Head of caudate nucleus (tissue), 42 donors: ENCODE measurements at regions not wholly inside any gene's neighbourhood (a gene's known extent, or its start where the extent isn't known, plus 50 kb on each side); places are given as distances from the start of the nearest gene placed in this dataset.

ENCODE experiments used
- DNase-seq, 42 donors: peaks; one replicate each; pipeline versions ENCODE4 v3.0.0 to v3.0.0-alpha.2; 2020 to 2021; ENCODE audit warnings: mixed read lengths in 7 of 42
- intact Hi-C: fragments of 100-400 bp; cut with DNase I; formaldehyde crosslinking; loops from one replicate; pipeline ENCODE4 v1.15.0; 2022

DNA sequence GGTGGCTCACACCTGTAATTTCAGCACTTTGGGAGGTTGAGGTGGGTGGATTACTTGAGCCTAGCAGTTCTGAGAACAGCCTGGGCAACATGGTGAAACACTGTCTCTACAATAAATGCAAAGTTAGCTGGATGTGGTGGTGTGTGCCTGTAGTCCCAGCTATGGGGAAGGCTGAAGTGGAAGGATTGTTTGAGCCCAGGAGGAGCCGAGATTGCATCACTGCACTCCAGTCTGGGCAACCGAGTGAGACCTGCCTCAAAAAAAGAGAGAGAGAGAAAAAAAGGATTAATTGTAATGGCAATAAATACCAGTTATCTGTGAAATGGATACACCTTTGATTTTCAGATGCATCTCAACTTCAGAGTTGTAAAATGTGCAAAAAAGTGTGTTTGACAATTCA lies 58.8 kb downstream of the SPRY1 start:
- intact Hi-C loops = no loop called here
- no peak for DNase-seq

DNA sequence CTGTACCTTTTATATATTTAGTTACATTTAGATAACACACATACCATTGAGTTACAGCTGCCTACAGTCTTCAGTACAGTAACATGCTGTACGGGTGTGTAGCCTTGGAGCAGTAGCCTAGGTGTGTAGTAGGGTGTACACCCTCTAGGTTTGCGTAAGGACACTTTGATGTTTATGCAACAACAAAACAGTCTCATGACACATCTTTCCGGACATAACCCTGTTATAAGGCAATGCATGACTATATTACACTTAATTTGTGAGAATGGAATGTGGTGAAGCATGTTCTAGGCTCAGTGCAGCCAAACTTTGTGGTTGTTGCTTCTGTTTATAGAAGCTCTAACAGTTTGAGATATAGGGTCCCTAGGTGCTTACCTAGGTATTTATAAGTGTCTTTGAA lies 65.4 kb downstream of the SPRY1 start:
- intact Hi-C loops = no loop called here
- DNase-seq = no peak

DNA sequence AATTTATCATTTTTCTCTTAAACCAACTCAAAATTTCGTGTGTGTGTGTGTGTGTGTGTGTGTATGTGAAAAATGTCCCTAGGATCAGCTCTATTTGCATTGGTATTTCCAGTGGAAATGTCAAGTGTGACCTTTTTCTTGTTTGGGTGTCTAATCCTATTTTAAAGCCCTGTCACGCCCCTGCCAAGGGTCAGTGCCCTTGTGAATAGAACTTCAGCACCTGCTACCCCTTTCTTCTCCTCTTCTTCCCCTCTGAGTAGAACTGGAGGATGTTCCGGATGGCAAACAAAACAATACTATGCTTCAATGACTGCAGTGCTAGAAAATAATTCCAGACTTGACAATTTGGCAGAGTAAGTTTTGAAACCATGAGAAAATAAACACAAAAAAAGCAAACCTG lies 67.3 kb downstream of the SPRY1 start:
- intact Hi-C loops = no loop called here
- DNase-seq = no peak

DNA sequence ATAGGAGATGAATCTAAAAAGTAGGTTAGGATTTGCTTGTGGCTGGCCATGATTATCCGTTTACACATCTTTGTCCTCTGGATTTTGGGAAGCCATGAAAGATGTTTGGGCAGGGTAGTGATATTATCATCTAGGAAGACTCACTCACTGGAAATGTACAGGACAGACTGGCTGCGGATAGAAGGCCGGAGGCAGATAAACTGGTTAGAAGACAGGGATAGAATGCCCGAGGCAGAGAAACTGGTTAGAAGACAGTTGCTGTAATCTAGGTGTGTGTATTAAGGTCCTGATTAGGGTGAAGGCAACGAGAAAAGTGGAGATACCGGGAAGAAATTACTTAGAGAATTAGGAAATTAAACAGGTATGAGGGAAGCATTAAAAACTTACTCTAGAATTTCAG lies 68.8 kb downstream of the SPRY1 start:
- intact Hi-C loops = no loop called here
- DNase-seq = no peak

DNA sequence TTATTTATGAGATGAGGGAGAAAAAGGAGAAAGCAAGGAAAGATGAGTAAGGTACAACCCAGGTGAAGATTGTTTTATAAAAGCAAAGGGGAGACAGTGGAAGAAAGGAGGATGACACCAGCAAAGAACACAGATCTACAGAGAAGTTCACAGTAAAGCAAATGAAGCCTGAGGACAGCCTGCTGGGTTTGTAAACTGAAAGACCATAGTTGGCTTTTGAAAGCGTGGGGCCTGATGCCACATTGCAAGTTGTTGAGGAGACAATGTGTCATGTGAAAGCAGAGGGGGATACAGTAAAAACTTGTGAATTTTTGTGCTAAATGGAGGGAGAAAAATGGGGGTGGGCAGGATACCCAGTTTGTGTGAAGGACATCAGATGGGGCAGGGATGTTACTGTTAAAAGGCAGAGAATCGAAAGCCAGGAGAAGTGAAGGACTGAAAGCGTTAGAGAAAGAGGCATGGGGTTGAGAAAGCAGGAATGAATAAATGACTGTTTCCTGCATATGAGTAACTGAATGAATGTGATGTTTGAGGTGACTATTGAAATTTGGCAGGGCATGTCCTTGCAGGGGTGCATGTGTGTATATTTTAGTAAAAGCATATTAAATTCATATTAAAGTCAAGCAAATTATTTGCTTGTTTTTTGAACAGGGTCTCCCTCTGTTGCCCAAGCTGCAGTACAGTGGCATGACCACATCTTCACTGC lies 69.6 kb downstream of the SPRY1 start:
- intact Hi-C loops = no loop called here
- DNase-seq = no peak

DNA sequence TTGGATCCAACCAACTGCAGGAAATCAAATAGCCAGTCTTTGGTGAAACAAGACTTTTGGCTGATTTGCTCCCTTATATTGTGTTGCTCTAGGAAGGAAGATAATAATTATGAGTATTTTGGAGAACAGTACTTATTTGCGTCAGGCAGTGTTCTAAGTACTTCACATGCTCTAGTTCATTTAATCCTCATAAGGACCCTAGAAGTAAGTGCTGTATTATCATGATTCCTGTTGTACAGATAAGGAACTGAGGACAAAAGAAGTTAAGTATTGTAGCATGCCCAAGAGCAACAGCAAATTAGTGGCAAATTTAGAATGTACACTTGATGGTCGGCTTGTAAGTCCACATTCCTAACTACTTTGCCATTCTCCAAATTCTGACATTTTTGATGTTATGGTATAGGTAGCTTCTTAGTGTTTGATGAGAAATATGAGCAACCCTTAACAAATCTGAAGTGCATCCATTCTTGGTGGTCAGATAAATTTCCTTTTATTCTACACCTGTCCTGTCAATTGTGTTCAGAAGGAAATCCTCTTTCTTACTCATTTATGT lies 72.0 kb downstream of the SPRY1 start:
- intact Hi-C loops = no loop called here
- DNase-seq = no peak

DNA sequence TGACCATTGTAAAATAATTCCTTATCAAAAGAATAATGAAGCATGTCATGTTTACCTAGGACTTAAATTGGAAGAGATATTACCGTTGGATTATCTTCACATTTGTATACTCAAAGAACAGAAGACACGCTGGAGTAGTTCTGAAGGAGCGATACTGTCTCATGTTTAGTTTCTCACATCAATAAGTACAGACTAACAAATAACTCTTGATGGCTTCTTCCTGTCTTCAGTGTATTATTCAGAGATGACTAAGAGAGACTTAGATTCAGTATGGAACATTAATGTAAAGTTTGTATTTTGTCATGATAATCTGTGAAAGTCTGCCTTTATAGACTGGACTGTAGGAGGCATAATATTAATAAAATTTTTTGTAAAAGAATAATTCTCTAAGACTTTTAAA lies 72.7 kb downstream of the SPRY1 start:
- no peak for DNase-seq
- intact Hi-C loops = no loop called here

DNA sequence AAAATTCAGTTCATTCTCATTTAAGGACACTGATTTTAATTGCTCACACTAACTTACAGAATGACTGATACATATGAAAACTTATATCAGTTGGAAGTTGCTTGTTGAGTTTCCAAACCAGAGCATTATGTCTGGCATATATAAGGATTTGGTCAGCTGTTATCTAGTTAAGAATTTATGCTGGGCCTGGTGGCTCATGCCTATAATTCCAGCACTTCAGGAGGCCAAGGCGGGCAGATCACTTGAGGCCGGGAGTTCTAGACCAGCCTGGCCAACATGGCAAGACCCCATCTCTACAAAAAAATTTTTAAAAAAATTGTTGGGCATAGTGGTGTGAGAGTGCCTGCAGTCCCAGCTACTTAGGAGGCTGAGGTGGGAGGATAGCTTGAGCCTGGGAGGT lies 73.1 kb downstream of the SPRY1 start:
- intact Hi-C loops = no loop called here
- DNase-seq = no peak

DNA sequence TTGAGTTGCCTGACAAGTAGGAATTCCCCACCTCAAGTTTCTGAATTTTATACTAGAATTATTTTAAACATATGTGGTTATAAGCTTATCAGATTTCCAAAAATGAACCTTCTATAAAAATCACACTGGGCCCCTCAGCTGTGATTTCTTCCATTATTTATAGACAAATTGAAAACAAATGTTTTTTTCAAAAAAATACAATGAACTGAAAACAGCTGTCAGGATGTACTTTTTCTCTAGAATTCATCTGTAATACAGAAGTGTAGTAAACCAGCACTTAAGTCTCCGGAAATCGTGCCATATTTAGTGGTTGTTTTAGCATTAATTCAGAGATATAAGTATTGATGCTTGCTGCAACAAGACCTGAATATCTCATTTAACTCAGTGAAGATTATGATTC lies 74.0 kb downstream of the SPRY1 start:
- DNase-seq = no peak
- intact Hi-C loops = no loop called here

DNA sequence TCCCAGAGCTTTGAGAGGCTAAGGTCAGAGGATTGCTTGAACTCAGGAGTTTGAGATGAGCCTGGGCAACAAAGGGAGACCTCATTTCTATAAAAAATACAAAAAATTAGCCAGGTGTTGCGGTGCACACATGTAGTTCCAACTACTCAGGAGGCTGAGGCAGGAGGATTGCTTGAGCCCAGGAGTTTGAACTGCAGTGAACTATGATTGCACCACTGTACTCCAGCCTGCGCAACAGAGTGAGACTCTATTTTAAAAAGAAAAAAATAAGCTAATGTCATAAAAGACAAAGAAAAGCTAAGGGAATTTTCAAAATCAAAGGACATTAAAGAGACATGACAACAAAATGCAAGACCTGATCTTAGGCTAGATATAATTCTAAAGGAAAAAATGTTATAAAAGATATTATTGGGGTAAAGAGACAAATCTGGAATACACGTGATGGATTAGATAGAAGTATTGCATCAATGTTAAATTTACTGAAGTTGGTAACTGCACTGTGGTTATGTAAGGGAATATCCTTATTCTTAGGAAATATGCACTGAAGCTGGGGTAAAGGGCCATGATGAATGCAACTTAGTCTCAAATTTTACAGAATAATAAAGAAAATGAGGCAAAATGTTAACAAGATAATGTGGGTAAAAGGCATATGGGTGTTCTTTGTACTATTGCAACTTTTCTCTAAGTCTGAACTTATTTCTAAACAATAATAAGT lies 75.2 kb downstream of the SPRY1 start:
- no peak for DNase-seq
- intact Hi-C loops = no loop called here

DNA sequence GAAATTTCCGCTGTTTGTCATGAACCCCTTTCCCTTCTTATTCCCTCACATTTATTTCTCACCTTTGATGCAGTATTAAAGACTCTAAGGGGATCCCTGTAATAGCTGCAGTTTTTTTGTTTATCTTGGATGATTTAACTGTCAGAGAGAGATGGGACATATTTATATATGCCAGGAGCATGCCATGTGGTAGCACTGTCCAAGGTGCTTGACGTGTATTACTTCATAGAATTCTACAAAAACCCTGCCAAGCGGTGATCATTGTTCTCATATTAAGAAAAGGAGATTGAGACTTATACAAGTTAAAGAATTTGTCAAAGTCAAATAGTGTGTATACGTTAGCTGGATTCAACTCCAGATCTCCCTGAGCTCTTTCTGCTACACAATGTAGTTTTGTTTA lies 78.2 kb downstream of the SPRY1 start:
- no peak for DNase-seq
- intact Hi-C loops = no loop called here

DNA sequence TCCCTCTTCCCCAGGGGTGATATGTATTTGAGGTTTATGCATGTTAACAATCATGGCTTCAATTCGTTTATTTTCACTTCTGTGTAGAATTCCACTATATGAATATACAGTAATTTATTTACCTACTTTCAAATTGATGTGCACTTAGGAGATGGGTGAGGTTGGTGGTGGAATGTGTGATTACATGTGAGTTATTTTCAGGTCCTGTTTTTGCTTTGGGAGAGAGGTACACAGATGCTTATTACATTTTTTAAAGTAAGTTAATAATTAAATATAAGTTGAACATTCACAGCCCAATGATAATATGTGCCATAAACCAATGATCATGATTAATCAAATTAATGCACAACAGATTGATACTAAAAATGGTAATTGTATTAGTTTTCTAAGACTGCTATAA lies 79.5 kb downstream of the SPRY1 start:
- intact Hi-C loops = no loop called here
- no peak for DNase-seq

DNA sequence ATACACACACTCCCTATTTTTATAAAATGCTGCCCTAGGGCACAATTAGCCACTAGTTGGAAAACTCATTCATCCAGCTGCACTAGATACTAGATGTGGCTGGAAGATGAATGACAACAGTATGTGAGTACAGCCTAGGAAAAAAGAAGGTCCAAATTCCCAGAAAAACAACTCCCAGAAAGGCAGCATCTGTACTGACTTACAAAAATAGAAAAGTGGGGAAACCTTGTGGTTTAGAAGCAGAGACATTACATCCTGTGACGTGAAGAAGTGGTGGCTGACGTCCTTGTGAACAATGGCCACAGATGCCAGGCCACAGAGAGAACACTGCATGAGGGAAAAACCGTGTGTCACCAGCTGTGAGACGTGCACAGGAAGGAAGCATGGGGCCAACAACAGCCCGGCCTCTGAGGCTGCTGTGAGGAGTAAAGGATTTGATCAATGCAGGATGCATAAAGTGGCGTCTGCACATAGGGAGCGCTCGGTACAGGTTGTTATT lies 81.2 kb downstream of the SPRY1 start:
- DNase-seq = peak in 1 of 42 donors; percentile 34

DNA sequence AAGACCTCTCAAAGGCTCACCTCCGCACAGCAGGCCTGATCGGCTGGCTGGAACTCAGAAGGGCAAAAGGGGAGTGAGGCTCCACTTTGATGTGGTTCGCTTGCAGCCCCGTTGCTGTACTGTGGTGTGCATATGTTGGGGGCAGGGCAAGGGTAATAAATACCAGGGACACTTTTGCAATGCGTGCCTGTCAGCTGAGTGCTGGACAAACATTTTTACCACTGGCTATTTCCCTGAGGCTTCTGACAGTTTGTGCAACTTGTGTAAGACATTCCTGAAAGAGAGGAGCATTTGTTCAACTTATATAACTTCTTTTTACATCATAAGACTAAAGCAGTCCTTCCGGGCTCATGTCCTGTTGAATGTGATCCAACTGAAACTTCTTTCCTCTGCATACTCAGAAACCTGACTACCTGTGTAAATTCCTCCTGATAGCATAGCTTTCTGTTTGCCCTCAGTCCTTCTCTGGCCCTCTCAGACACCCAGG lies 82.3 kb downstream of the SPRY1 start:
- DNase-seq = no peak
- intact Hi-C loops = no loop called here

More for the DNA sequence above, 81.2 kb downstream of the SPRY1 start:
- intact Hi-C loops = no loop called here

DNA sequence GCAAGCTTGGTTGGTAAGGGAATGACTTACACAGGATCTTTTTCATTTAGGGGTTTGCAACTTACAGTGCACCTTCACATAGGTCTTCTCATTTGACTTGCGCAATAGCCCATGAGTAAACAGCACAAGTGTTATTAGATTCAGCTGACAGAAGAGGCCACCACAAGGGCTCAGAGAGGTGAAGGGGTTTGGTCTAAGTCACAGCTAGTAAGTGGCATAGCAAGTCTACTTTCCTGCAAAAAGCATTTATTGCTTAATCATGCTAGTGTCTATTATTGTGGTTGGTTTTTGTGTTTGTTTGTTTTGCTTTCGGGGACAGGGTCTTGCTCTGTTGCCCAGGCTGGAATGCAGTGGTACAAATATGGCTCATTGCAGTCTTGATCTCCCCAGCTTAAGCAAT lies 83.3 kb downstream of the SPRY1 start:
- DNase-seq = no peak
- intact Hi-C loops = no loop called here

DNA sequence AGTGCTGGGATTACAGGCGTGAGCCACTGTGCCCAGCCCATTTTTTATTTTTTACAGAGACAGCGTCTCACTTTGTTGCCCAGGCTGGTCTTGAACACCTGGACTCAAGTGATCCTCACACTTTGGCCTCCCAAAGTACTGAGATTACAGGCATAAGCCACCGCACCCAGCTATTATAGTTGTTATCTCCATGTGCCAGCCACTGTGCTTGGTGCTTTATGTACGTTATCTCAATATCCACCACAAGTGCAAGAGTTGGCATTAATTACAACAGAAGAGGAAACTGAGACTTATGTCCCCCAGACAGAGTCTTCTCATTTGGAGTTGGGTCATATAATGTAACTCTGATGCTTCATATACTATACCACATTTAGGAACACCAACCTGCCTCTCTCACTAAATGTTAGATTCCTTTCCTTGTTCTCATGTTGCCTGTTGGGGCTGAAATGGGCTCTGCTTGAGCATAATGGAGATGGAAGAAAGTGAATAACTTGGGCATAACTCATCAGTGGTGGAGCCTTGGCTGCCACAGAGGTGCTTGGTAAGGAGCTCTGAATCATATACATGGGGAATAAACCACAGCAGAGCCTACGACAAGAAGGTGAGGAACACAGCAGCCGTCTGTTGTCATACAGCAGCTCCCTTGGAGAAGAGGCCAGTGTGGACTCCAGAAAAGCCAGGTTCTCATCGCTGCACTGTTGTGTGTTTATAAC lies 84.3 kb downstream of the SPRY1 start:
- no peak for DNase-seq
- intact Hi-C loops = no loop called here

DNA sequence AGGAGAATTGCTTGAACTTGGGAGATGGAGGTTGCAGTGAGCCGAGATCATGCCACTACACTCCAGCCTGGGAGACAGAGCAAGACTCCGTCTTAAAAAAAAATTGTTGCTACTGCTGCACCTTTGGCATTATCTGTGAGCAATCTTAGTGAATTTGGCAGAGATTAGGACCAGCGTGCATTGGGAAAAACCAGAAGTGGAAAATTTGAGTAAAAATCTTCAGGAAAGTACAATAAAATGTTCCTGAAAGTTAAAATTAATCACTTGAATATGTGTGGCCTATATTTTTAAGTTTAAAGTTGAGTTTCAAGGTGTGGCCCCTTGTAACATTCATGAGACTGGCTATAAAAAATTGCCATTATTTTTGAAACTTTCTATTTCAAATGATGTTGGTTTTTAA lies 85.1 kb downstream of the SPRY1 start:
- no peak for DNase-seq
- intact Hi-C loops = no loop called here

DNA sequence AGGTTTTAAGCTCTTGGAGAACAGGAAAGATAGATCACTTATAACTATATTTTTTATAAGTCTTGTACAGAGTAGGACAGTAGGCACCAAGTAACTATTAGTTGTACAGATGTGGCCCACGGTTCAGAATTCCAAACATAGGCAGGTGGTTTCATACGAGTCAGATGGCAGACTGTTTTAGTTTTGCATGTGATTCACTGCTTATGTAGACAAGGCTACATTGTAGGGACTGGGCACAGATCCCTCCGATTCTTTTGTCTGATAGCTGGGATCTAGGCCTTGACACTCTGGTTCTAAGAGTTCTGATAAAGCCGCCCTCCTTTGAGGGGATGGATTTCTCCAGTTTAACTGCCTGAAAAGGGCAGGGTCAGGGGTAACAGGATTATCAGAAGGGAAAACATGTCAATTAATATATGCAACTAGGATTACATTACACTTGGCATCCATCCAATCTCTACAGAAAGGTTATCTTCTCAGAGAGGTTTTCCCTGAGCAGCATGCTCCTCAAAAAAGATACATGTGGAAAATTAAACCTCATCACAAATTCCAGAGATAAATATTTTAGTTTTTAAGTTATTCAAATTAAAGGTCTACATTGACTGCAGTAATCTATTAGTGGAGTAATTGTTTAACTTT lies 87.8 kb downstream of the SPRY1 start:
- intact Hi-C loops = no loop called here
- DNase-seq = no peak

DNA sequence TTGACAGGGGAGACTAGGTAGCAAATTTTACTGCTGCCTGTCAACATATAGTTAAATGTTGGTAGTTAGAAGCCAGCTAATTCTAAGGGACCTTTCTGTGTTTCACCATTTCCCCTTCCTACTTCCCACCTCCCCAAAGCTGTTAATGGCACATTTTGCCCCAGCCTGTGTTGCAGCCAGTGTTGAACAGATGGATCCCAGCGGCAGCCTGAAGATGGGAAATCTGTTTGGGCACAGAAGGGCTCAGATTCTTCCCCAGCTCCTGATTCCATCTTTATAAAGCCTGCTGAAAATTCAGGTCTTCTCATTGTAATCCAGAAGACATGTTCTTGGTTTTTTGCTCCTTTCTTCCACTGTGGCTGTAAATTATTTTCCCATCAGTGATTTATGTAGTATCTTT lies 89.0 kb downstream of the SPRY1 start:
- intact Hi-C loops = no loop called here
- no peak for DNase-seq
